ENCODE measurements at regions not wholly inside any gene's neighbourhood (a gene's known extent, or its start where the extent isn't known, plus 50 kb on each side); places are given as distances from the start of the nearest gene placed in this dataset.

DNA sequence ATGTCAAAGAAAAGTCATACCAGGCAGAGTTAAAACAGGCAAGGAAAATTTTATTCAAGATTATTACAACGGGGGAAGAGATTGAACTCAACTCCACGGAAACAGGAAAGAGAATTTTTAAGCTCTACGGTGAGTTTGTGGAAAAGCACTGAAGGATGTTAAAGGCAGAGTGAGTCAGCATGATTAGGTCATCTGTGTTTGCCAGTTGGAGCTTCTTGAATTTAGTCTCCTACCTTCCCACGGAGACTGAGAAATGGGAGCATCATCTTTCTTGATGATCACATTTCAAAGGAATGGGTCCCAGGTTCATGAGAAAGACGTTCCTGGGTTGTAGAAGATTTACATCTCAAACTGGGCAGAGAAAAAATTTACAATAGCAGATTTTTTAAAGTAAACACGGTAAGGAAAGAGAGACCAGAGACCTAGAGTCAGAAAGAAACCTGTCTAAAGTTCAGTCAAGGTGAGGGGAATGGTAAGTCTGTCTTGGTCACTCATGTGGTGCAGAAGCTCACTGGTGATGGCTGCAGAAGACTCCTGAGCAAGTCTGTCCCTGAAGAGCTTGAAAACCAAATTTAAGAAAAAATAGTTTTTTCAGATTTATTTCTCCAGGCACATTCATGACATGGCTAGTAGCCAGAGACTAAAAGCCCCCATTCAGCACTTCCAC, 516.9 kb upstream of the LRRN3 start:
- Histone ChIP-seq H3K4me2 (ENCODE audit: insufficient read depth, low read length) (no peak overlapping the region), H3K79me2 (ENCODE audit: insufficient read depth, low read length) (no peaks in the 10 kb centered on the region), H3K27me3 (ENCODE audit: insufficient read depth, low read length) (no peaks in the 10 kb centered on the region), H2AFZ (ENCODE audit: low read length) (no peak overlapping the region), H4K20me1 (ENCODE audit: insufficient read depth, low read length) (no peaks in the 10 kb centered on the region), H3K4me1 (ENCODE audit: insufficient read depth, low read length) (no peaks in the 10 kb centered on the region), H3K9me3 (ENCODE audit: low read depth, low read length) (no peaks in the 10 kb centered on the region), H3K4me3 (ENCODE audit: insufficient read depth, low read length) (no peak overlapping the region), H3K27ac (ENCODE audit: low read depth, low read length) (no peak overlapping the region), H3K36me3 (ENCODE audit: insufficient read depth, low read length) (no peaks in the 10 kb centered on the region)
- no peak for DNase-seq (ENCODE audit: insufficient read length, low spot score, missing footprints)
- TF ChIP-seq, protein P1, sequence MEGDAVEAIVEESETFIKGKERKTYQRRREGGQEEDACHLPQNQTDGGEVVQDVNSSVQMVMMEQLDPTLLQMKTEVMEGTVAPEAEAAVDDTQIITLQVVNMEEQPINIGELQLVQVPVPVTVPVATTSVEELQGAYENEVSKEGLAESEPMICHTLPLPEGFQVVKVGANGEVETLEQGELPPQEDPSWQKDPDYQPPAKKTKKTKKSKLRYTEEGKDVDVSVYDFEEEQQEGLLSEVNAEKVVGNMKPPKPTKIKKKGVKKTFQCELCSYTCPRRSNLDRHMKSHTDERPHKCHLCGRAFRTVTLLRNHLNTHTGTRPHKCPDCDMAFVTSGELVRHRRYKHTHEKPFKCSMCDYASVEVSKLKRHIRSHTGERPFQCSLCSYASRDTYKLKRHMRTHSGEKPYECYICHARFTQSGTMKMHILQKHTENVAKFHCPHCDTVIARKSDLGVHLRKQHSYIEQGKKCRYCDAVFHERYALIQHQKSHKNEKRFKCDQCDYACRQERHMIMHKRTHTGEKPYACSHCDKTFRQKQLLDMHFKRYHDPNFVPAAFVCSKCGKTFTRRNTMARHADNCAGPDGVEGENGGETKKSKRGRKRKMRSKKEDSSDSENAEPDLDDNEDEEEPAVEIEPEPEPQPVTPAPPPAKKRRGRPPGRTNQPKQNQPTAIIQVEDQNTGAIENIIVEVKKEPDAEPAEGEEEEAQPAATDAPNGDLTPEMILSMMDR (IDR thresholded peaks at IDR 0.05; ENCODE audit: extremely low read depth, low read depth, low read length): no peak

- Histone ChIP-seq H3K27me3 (ENCODE audit: insufficient read depth, low read length) (no peaks in the 10 kb centered on the region), H3K4me2 (ENCODE audit: insufficient read depth, low read length) (no peak overlapping the region)
- TF ChIP-seq, protein P1 (IDR thresholded peaks at IDR 0.05; ENCODE audit: extremely low read depth, low read depth, low read length): no peak
These were observed 503.6 kb upstream of the LRRN3 start for GRCh38 chr7:110587294-110587693.

DNA sequence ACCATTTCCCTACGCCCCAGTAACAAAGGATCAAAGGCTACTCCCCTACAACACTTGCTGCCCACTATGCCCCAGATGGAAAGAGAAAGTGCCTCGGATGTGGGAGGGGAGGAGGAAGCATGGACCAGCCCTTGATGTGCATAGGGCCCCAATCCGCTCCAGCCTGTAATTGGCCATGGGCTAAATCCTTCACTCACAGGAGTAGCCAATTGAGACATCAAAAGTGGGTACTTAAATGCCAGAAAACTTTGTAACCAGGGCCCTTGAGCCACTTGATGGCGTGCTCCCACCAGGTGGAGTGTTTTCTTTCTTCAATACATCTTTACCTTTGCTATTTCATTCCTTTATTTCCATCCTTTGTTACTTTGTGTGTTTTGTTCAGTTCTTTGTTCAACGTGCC, 500.5 kb upstream of the LRRN3 start:
- Histone ChIP-seq H3K9me3 (ENCODE audit: low read depth, low read length) (no peaks in the 10 kb centered on the region), H3K4me3 (ENCODE audit: insufficient read depth, low read length) (no peak overlapping the region), H4K20me1 (ENCODE audit: insufficient read depth, low read length) (no peaks in the 10 kb centered on the region), H3K36me3 (ENCODE audit: insufficient read depth, low read length) (no peaks in the 10 kb centered on the region), H3K4me1 (ENCODE audit: insufficient read depth, low read length) (no peaks in the 10 kb centered on the region), H3K27ac (ENCODE audit: low read depth, low read length) (no peak overlapping the region), H2AFZ (ENCODE audit: low read length) (no peak overlapping the region), H3K79me2 (ENCODE audit: insufficient read depth, low read length) (no peaks in the 10 kb centered on the region), H3K4me2 (ENCODE audit: insufficient read depth, low read length) (no peak overlapping the region), H3K27me3 (ENCODE audit: insufficient read depth, low read length) (no peaks in the 10 kb centered on the region)
- TF ChIP-seq, protein P1 (IDR thresholded peaks at IDR 0.05; ENCODE audit: extremely low read depth, low read depth, low read length): no peak
- DNase-seq (ENCODE audit: insufficient read length, low spot score, missing footprints): no peak

More at GRCh38 chr7:110587294-110587693, 503.6 kb upstream of the LRRN3 start:
- no peak overlapping the region for H3K4me3 ChIP-seq (ENCODE audit: insufficient read depth, low read length)
- DNase-seq (ENCODE audit: insufficient read length, low spot score, missing footprints): no peak
- H2AFZ ChIP-seq (ENCODE audit: low read length): no peak overlapping the region
- H3K27ac ChIP-seq (ENCODE audit: low read depth, low read length): no peak overlapping the region
- H3K36me3 ChIP-seq (ENCODE audit: insufficient read depth, low read length): no peaks in the 10 kb centered on the region
- no peaks in the 10 kb centered on the region for H4K20me1 ChIP-seq (ENCODE audit: insufficient read depth, low read length)
- no peaks in the 10 kb centered on the region for H3K9me3 ChIP-seq (ENCODE audit: low read depth, low read length)
- H3K79me2 ChIP-seq (ENCODE audit: insufficient read depth, low read length): no peaks in the 10 kb centered on the region
- H3K4me1 ChIP-seq (ENCODE audit: insufficient read depth, low read length): no peaks in the 10 kb centered on the region

DNA sequence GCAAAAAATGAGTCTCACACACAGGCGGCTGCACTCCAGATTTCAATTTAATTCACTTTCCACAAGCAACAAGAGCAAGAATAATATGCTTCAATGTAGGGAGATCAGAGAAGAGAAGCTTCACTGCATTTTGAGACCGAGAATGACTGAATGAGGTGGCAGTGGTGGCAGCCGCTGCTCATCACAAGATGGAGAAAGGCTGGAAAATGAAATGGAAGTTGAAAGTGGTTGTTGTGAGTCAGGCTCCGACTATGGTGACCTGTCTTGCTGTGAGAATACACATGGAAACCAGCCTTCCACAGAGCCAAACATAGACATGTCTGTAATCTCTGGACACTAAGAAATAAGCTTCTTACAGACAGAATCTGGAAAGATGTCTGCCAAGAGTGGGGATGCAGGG, 499.6 kb upstream of the LRRN3 start:
- Histone ChIP-seq H3K79me2 (ENCODE audit: insufficient read depth, low read length) (no peaks in the 10 kb centered on the region), H4K20me1 (ENCODE audit: insufficient read depth, low read length) (no peaks in the 10 kb centered on the region), H3K27ac (ENCODE audit: low read depth, low read length) (no peak overlapping the region), H2AFZ (ENCODE audit: low read length) (no peak overlapping the region), H3K27me3 (ENCODE audit: insufficient read depth, low read length) (no peaks in the 10 kb centered on the region), H3K4me3 (ENCODE audit: insufficient read depth, low read length) (no peak overlapping the region), H3K36me3 (ENCODE audit: insufficient read depth, low read length) (no peaks in the 10 kb centered on the region), H3K4me1 (ENCODE audit: insufficient read depth, low read length) (no peaks in the 10 kb centered on the region), H3K9me3 (ENCODE audit: low read depth, low read length) (no peaks in the 10 kb centered on the region), H3K4me2 (ENCODE audit: insufficient read depth, low read length) (no peak overlapping the region)
- DNase-seq (ENCODE audit: insufficient read length, low spot score, missing footprints): no peak
- TF ChIP-seq, protein P1 (IDR thresholded peaks at IDR 0.05; ENCODE audit: extremely low read depth, low read depth, low read length): no peak
